H1 (cell line): ENCODE measurements at regions not wholly inside any gene's neighbourhood (a gene's known extent, or its start where the extent isn't known, plus 50 kb on each side); places are given as distances from the start of the nearest gene placed in this dataset.

Source experiments
- ATF3 ChIP-seq: IDR thresholded peaks from 2 replicates; pipeline ENCODE4 v1.6.1; 2011; ENCODE audit warnings: low read depth, mild to moderate bottlenecking, low read length; ENCODE audit not compliant: insufficient read depth
- CBX5 ChIP-seq: fragments of 300-800, 300-1000 bp; sonication (generic); IDR thresholded peaks from 2 replicates; pipeline ENCODE4 v1.7.1; 2016; ENCODE audit warnings: antibody characterized with exemption, low read length, low read depth
- CHD1 ChIP-seq: IDR thresholded peaks from 2 replicates; pipeline ENCODE4 v1.6.1; 2012; ENCODE audit warnings: low read depth, low read length, improper control_type of control experiment
- CHD7 ChIP-seq: fragments of 300-600 bp; sonication (generic); IDR thresholded peaks from 2 replicates; pipeline ENCODE4 v1.7.1; 2012; ENCODE audit warnings: low read length, moderate library complexity, mild to moderate bottlenecking, inconsistent platforms; ENCODE audit not compliant: insufficient replicate concordance
- JUND ChIP-seq: IDR thresholded peaks from 2 replicates; pipeline ENCODE4 v1.6.1; 2011; ENCODE audit warnings: mild to moderate bottlenecking, improper control_type of control experiment, low read length
- POLR2A ChIP-seq, 2 experiments: IDR thresholded peaks; 1 replicate in 1 of 2; 2 replicates in 1 of 2; pipeline ENCODE4 v1.6.1; 2011; ENCODE audit warnings: low read depth in 2 of 2, low read length in 2 of 2, mild to moderate bottlenecking in 2 of 2; ENCODE audit errors: control extremely low read depth in 1 of 2
- SIN3A ChIP-seq, 2 experiments: IDR thresholded peaks in 1 of 2; conservative IDR thresholded peaks in 1 of 2; 2 replicates each; pipeline ENCODE4 v1.6.1; 2011 to 2012; ENCODE audit warnings: low read length in 2 of 2, improper control_type of control experiment in 1 of 2, low read depth in 1 of 2, mild to moderate bottlenecking in 1 of 2
- SP1 ChIP-seq: IDR thresholded peaks from 2 replicates; pipeline ENCODE4 v1.6.1; 2011; ENCODE audit warnings: low read depth, low read length
- TAF7 ChIP-seq: optimal IDR thresholded peaks from 2 replicates; pipeline ENCODE3; 2011; ENCODE audit warnings: low read depth, mild to moderate bottlenecking, inconsistent platforms, low read length, moderate library complexity, borderline replicate concordance
- TEAD4 ChIP-seq: IDR thresholded peaks from 2 replicates; pipeline ENCODE4 v1.6.1; 2012; ENCODE audit warnings: low read depth, low read length, inconsistent platforms, mixed read lengths

DNA sequence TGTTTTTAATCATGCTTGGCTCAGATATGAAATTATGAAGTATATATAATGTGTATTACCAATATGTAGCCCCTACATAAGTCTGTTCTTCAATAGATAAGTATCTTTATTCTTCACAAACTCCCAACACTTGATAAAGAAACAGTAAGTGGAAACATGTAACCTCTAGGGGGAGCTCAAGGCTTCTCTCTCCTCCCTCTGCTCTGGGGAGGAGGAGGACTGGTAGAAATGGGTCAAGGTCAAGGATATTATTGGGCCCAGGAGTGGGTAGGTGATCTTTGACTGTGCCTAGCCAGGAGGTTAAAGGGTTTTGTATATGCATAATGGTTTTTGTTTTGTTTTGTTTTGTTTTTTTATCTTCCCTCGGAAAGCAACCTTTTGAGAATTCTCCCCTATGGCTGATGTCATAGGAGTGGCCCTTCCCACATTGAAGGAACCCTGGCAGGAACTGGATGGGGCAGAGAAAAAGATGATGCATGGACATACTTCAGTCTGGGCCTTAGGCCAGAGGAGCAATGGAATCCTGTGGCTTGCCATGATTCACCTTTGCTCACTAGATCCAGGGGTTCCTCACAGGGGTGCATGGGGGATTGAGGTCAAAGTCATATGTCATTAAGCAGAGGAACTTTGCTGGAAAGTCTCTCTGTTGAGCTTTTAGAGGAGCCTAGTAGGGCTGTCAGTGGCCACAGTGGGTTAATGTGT, 460.3 kb downstream of the MID1IP1 start (continued):
- TF ChIP-seq CHD7 (no peak), SIN3A (conservative IDR thresholded peaks at IDR 0.05 in 1 of 2, IDR thresholded peaks at IDR 0.05 in 1 of 2; ENCODE audit: low read depth in 1 of 2, low read length in 2 of 2) (no peak), TEAD4 (no peak), CHD1 (no peak), JUND (no peak), CBX5 (no peak), SP1 (no peak), POLR2A (IDR thresholded peaks at IDR 0.05; ENCODE audit: control extremely low read depth in 1 of 2, low read depth in 2 of 2, low read length in 2 of 2) (no peak), ATF3 (no peak), TAF7 (no peak)
